ENCODE measurements at regions not wholly inside any gene's neighbourhood (a gene's known extent, or its start where the extent isn't known, plus 50 kb on each side); places are given as distances from the start of the nearest gene placed in this dataset.

DNA sequence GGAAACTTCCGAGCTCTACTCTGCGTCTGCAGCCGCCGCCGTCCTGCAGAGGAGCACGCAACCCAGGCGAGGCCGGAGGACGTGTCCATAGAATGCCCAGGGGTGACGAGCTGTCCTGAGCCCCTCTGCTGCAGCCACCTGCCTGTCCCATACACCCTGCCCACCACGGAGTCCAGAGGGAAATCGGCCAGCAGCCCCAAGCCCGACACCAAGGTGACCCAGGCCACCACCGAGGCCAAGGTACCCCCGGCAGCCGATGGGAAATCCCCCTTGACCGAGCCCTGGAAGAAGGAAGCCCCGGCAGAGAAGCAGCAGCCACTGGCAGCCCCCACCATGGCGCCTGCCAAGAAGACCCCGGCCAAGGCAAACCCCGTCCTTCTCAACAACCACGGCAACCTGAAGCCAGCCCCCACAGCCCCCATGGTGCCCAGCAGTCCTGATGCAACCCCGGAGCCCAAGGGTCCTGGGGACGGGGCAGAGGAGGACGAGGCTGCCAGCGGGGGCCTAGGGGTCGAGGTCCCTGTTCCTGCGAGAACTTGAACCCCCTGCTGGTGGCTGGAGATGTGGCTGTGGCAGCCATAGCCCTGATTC lies 128.7 kb upstream of the C14orf180 start:
- DNase-seq (ENCODE audit: low read depth): no peak
- no peak overlapping the region for H3K4me3 ChIP-seq (ENCODE audit: low read length)
- TF ChIP-seq, protein P1, sequence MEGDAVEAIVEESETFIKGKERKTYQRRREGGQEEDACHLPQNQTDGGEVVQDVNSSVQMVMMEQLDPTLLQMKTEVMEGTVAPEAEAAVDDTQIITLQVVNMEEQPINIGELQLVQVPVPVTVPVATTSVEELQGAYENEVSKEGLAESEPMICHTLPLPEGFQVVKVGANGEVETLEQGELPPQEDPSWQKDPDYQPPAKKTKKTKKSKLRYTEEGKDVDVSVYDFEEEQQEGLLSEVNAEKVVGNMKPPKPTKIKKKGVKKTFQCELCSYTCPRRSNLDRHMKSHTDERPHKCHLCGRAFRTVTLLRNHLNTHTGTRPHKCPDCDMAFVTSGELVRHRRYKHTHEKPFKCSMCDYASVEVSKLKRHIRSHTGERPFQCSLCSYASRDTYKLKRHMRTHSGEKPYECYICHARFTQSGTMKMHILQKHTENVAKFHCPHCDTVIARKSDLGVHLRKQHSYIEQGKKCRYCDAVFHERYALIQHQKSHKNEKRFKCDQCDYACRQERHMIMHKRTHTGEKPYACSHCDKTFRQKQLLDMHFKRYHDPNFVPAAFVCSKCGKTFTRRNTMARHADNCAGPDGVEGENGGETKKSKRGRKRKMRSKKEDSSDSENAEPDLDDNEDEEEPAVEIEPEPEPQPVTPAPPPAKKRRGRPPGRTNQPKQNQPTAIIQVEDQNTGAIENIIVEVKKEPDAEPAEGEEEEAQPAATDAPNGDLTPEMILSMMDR (conservative IDR thresholded peaks at IDR 0.05; ENCODE audit: low read length): no peak

DNA sequence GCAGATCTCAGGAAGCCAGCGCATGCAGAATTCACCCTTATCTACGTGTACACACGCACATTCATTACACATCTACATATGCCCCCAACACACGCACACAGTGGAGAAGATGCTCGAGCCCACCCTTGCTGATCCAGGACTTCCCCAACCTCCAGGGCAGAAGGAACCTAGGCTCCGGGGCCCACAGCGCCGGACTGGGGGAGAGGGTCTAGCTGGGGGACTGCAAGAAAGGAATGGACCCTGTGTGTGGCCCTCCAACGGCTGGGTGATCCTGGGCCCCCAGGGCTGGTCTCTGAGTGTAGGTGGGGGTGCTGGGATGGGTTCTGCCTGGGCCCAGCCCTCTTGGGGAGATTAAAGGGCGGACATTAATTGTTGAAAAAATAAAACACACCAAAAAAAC lies 128.1 kb upstream of the C14orf180 start:
- DNase-seq (ENCODE audit: low read depth): no peak
- TF ChIP-seq, protein P1 (conservative IDR thresholded peaks at IDR 0.05; ENCODE audit: low read length): no peak
- H3K4me3 ChIP-seq (ENCODE audit: low read length): no peak overlapping the region

DNA sequence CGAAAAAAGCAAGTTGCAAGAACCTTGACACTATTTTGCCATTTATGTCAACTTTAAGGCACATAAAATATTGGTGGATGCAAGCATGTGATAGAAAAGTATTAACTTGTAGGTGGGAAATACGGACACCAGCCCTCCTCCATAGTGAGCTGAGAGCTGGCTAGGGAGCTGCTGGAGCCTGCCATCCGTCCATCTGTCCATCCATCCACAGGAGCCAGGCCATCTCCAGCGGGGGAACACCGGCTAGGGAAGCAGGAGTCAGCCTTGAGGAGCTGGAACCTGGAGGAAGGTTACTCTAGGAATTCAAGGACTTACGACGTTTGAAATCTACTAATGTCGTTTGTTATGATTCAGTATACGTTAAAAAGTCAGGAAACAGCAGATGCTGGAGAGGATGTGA lies 120.7 kb upstream of the C14orf180 start:
- no peak for DNase-seq (ENCODE audit: low read depth)
- H3K4me3 ChIP-seq (ENCODE audit: low read length): no peak overlapping the region
- TF ChIP-seq, protein P1 (conservative IDR thresholded peaks at IDR 0.05; ENCODE audit: low read length): no peak

DNA sequence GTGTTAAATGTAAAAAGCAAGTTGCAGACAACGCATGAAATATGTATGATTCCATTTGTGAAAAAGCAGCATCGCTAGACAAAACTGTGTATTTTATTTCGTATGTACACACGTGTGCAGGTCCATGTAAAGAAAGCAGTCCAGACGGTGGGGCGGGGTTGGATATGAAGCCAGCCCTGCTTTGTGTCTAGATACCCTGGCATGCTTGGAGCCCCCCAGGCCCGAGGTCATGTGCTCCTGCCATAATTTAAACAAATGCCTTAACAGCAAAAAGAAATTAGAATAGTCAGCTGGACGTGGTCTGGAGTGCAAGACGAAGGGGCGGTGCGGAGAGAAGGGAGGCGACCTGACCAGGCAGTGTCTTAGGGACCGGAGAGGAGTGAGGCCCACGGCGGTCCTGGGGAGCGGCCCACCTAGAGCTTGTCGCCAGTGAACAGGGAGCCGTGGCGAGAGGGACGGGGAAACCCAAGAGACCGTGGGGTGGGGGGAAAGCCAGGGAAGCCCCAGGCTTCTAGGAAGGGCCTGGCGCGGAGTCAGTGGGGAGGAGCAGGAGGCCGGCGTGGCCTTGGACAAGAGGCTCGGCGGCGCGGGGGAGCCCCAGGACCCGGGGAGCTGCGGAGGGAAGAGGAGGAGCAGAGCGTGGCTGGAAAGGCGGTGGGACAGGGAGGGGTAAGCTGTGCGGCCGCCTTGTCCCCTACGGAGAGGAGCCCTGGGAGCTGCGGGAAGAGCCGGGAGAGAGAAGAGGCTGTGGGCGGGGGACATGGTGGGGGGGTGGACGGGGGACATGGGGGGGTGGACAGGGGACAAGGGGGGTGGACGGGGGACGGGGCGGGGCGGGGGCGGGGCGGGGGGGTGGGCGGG lies 118.5 kb upstream of the C14orf180 start:
- no peak for DNase-seq (ENCODE audit: low read depth)
- TF ChIP-seq, protein P1 (conservative IDR thresholded peaks at IDR 0.05; ENCODE audit: low read length): no peak
- H3K4me3 ChIP-seq (ENCODE audit: low read length): no peak overlapping the region

DNA sequence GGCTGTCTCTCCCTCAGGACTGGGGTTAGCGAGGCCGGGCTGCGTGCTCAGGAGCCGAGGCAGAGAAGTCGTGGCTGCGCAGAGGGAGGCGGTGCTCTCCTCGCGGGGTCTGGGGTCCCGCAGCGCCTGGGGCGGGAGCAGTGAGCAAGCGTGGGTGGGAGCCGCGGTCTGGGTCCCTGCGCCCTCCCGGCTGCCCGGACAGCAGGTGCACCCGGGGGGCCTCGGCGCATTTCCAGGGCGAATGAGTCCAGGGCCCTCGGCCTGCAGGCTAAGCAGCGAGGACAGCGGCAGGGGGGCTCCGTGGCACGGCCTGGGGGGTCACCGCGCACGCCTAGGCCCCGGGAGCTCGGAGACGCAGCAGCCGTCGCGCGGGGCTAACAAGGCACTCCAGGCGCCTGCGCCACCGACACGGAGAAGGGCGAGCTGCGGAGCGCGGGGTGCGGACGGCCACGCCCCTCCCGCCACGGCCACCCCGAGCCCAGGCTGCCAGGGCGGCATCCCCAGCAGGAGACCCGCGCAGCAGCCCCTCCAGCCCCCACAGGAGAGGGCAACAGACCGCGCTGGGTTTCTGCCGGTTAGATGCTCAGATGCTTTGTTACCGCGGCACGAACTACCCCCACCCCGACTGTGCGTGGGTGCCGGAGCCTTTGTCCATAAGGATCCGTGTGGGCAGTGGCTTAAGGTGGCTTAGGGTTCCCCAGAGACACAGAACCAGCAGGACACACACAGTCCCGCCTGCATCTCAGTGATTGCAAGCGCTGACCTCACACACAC lies 117.7 kb upstream of the C14orf180 start:
- DNase-seq (ENCODE audit: low read depth): no peak
- TF ChIP-seq, protein P1 (conservative IDR thresholded peaks at IDR 0.05; ENCODE audit: low read length): no peak
- H3K4me3 ChIP-seq (ENCODE audit: low read length): no peak overlapping the region

DNA sequence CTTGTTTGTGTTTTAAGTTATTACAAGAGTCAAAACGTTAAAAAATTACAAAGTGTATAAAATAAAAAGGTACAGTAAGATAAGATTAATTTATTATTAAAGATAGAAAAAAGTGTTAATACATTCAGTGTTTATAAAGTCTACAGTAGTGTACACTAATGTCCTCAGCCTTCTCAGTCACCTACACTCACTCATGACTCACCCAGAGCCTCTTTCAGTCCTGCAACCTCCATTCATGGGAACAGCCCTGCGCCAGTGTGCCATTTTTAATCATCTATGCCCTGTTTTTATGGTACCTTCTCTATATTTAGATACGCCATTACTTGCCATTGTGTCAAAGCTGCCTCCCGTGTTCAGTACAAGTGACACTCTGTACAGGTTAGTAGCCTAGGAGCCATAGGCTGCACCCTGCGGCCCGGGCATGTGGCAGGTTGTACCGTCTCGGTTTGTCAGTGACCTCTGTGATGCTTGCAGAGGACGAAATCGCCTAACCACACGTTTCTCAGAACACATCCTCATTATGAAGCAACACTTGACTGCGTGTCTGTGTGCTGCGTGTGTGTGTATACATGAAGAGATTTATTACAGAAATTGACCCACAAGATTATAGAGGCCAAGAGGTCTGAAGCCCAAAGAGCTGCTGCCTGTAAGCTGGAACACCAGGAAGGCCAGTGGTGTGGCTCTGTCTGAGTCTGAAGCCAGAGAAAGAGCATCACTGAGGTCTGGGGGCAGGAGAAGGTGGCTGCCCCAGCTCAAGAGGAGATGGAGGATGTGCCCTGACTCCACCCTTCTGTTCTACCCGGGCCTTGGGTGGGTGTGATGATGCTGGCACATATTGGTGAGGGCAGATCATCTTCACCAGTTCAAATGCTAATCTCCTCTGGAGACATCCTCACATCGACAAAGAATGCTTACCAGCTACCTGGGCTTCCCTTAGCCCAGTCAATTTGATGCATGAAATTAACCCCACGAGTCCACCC lies 116.6 kb upstream of the C14orf180 start:
- H3K4me3 ChIP-seq (ENCODE audit: low read length): no peak overlapping the region
- TF ChIP-seq, protein P1 (conservative IDR thresholded peaks at IDR 0.05; ENCODE audit: low read length): no peak
- no peak for DNase-seq (ENCODE audit: low read depth)

Measured in AG10803 (cell line).